ENCODE measurements at regions not wholly inside any gene's neighbourhood (a gene's known extent, or its start where the extent isn't known, plus 50 kb on each side); places are given as distances from the start of the nearest gene placed in this dataset.

- Histone ChIP-seq H2AFZ (ENCODE audit: low read depth) (no peak overlapping the region), H3K4me1 (ENCODE audit: low read depth, poor library complexity, severe bottlenecking) (no peaks in the 10 kb centered on the region), H3K4me2 (no peak overlapping the region), H3K27me3 (ENCODE audit: insufficient read depth, low read depth) (no peaks in the 10 kb centered on the region), H3K36me3 (ENCODE audit: insufficient read depth) (no peaks in the 10 kb centered on the region), H3K79me2 (ENCODE audit: insufficient read depth, low read depth) (no peaks in the 10 kb centered on the region), H3K27ac (no peak overlapping the region), H4K20me1 (ENCODE audit: insufficient read depth) (no peaks in the 10 kb centered on the region), H3K4me3 (IDR thresholded peaks at IDR 0.05; ENCODE audit: insufficient read depth, low read depth, low read length) (no peak overlapping the region), H3K9ac (no peak overlapping the region)
- TF ChIP-seq CTCF (conservative IDR thresholded peaks at IDR 0.05; ENCODE audit: low read depth, low read length): no peak
These were observed 360.4 kb upstream of the KCNH7 start for GRCh38 chr2:163198972-163199371.

GRCh38 chr2:163198007-163198406 is 359.4 kb upstream of the KCNH7 start:
- Histone ChIP-seq H2AFZ (ENCODE audit: low read depth) (no peak overlapping the region), H3K4me3 (IDR thresholded peaks at IDR 0.05; ENCODE audit: insufficient read depth, low read depth, low read length) (no peak overlapping the region), H3K4me1 (ENCODE audit: low read depth, poor library complexity, severe bottlenecking) (no peaks in the 10 kb centered on the region), H3K27me3 (ENCODE audit: insufficient read depth, low read depth) (no peaks in the 10 kb centered on the region), H3K79me2 (ENCODE audit: insufficient read depth, low read depth) (no peaks in the 10 kb centered on the region), H3K4me2 (no peak overlapping the region), H3K27ac (no peak overlapping the region), H3K9ac (no peak overlapping the region), H4K20me1 (ENCODE audit: insufficient read depth) (no peaks in the 10 kb centered on the region), H3K36me3 (ENCODE audit: insufficient read depth) (no peaks in the 10 kb centered on the region)
- TF ChIP-seq CTCF (conservative IDR thresholded peaks at IDR 0.05; ENCODE audit: low read depth, low read length): no peak

- H3K27ac ChIP-seq: no peak overlapping the region
- H3K4me2 ChIP-seq: no peak overlapping the region
- TF ChIP-seq CTCF (conservative IDR thresholded peaks at IDR 0.05; ENCODE audit: low read depth, low read length): peak; percentile 58
- no peak overlapping the region for H3K4me3 ChIP-seq (IDR thresholded peaks at IDR 0.05; ENCODE audit: insufficient read depth, low read depth, low read length)
- H3K4me1 ChIP-seq (ENCODE audit: low read depth, poor library complexity, severe bottlenecking): no peaks in the 10 kb centered on the region
- H3K79me2 ChIP-seq (ENCODE audit: insufficient read depth, low read depth): no peaks in the 10 kb centered on the region
- no peak overlapping the region for H3K9ac ChIP-seq
- H3K27me3 ChIP-seq (ENCODE audit: insufficient read depth, low read depth): no peaks in the 10 kb centered on the region
- H4K20me1 ChIP-seq (ENCODE audit: insufficient read depth): no peaks in the 10 kb centered on the region
- no peak overlapping the region for H2AFZ ChIP-seq (ENCODE audit: low read depth)
- no peaks in the 10 kb centered on the region for H3K36me3 ChIP-seq (ENCODE audit: insufficient read depth)
These were observed 352.8 kb upstream of the KCNH7 start for GRCh38 chr2:163191372-163191771.

- TF ChIP-seq CTCF (conservative IDR thresholded peaks at IDR 0.05; ENCODE audit: low read depth, low read length): no peak
- Histone ChIP-seq H3K36me3 (ENCODE audit: insufficient read depth) (no peaks in the 10 kb centered on the region), H3K9ac (no peak overlapping the region), H3K4me2 (no peak overlapping the region), H3K79me2 (ENCODE audit: insufficient read depth, low read depth) (no peaks in the 10 kb centered on the region), H3K4me3 (IDR thresholded peaks at IDR 0.05; ENCODE audit: insufficient read depth, low read depth, low read length) (no peak overlapping the region), H4K20me1 (ENCODE audit: insufficient read depth) (no peaks in the 10 kb centered on the region), H3K4me1 (ENCODE audit: low read depth, poor library complexity, severe bottlenecking) (no peaks in the 10 kb centered on the region), H3K27me3 (ENCODE audit: insufficient read depth, low read depth) (no peaks in the 10 kb centered on the region), H2AFZ (ENCODE audit: low read depth) (no peak overlapping the region), H3K27ac (no peak overlapping the region)
These were observed 349.6 kb upstream of the KCNH7 start for GRCh38 chr2:163187995-163188655.
